ENCODE measurements at regions not wholly inside any gene's neighbourhood (a gene's known extent, or its start where the extent isn't known, plus 50 kb on each side); places are given as distances from the start of the nearest gene placed in this dataset.
A peak's percentile ranks its signal among the peaks of the same experiment; 100 is the strongest.
"Not testable (repeated sequence)": the region's sequence is repeated elsewhere in the genome, so short reads cannot be mapped to it uniquely, and the experiment has no call there.

- H3K9me3 ChIP-seq (ENCODE audit: control extremely low read depth in 1 of 5, control insufficient read depth in 4 of 5, insufficient read depth in 2 of 5, low read depth in 1 of 5, low read length in 4 of 5); H3K4me3 ChIP-seq (ENCODE audit: control insufficient read depth in 1 of 7, extremely low read depth in 1 of 7, insufficient read depth in 4 of 7, low read depth in 2 of 7, low read length in 6 of 7); H3K27me3 ChIP-seq (replicated peaks in 2 of 5; ENCODE audit: control insufficient read depth in 4 of 5, insufficient read depth in 5 of 5, low read length in 4 of 5); H3K27ac ChIP-seq (ENCODE audit: insufficient read depth in 1 of 2, low read depth in 1 of 2, low read length in 2 of 2, poor library complexity in 1 of 2, severe bottlenecking in 2 of 2); DNase-seq; H3K36me3 ChIP-seq (ENCODE audit: control insufficient read depth in 4 of 4, insufficient read depth in 4 of 4, low read length in 3 of 4); POLR2A ChIA-PET; H3K4me1 ChIP-seq (ENCODE audit: control extremely low read depth in 1 of 4, control insufficient read depth in 4 of 4, insufficient read depth in 4 of 4, low read length in 3 of 4): not testable (repeated sequence)
- CTCF ChIA-PET, result interaction anchor here (0.6 to 1.5 kb wide), 2 partner anchors 16 to 436 kb away, joined by 3 to 4 read pairs; no protein-coding TSS in a partner anchor
- 96% methylated on average over 4 of the region's 5 CpGs for WGBS (ENCODE audit: insufficient coverage)
Observed at GRCh38 chr7:80020277-80020676, 114.4 kb upstream of the GNAI1 start.

GRCh38 chr7:80019809-80020207 is 114.8 kb upstream of the GNAI1 start:
- POLR2A ChIA-PET; H3K4me1 ChIP-seq (ENCODE audit: control extremely low read depth in 1 of 4, control insufficient read depth in 4 of 4, insufficient read depth in 4 of 4, low read length in 3 of 4); H3K9me3 ChIP-seq (ENCODE audit: control extremely low read depth in 1 of 5, control insufficient read depth in 4 of 5, insufficient read depth in 2 of 5, low read depth in 1 of 5, low read length in 4 of 5); H3K36me3 ChIP-seq (ENCODE audit: control insufficient read depth in 4 of 4, insufficient read depth in 4 of 4, low read length in 3 of 4); H3K4me3 ChIP-seq (ENCODE audit: control insufficient read depth in 1 of 7, extremely low read depth in 1 of 7, insufficient read depth in 4 of 7, low read depth in 2 of 7, low read length in 6 of 7); H3K27me3 ChIP-seq (replicated peaks in 2 of 5; ENCODE audit: control insufficient read depth in 4 of 5, insufficient read depth in 5 of 5, low read length in 4 of 5); H3K27ac ChIP-seq (ENCODE audit: insufficient read depth in 1 of 2, low read depth in 1 of 2, low read length in 2 of 2, poor library complexity in 1 of 2, severe bottlenecking in 2 of 2); DNase-seq: not testable (repeated sequence)
- CTCF ChIA-PET, result interaction anchor here (1.5 kb wide), 1 partner anchor 16 kb away, joined by 4 read pairs; no protein-coding TSS in a partner anchor
- 100% methylated on average over 4 of the region's 4 CpGs for WGBS (ENCODE audit: insufficient coverage)

DNA sequence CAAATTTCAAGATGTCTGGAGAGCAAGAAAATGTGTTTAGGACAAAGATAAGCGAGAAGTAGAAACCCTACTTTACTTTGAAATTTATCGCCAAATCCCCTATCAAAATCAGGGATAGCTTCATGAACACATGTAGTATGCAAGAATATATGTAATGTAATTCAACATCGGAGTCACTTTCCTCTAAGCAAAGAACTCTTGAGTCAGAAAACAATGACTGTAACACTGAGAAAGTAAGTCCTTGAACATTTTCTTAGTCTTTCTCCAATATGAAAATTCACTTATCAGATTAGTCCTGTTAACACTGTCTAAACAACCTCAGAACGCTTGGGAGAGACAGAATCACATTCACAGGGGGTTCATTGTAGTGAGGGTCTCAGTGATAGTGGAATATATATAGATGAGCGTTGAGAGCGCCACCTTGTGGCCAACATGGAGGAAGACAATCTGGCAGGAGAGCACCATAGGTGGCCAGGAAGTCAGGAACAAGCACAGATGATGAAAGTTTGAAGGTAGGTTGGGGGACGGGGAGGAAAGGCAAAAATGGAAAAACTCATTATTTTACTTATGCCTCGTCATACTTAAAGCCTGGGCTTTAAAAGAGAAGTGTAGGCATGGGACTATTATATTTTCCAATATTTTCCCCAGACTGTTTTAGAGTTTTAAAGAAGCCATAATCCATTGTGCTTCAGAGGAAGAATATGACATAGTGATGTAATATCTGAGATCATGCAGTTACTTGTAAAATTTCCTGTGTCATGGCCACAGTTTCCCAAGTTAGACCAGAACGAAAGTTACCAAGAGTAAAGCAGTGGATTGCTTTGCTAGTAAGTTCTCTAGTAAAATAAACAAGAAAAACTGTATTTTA is 115.5 kb upstream of the GNAI1 start:
- H3K4me3 ChIP-seq (ENCODE audit: control insufficient read depth in 1 of 7, extremely low read depth in 1 of 7, insufficient read depth in 4 of 7, low read depth in 2 of 7, low read length in 6 of 7), result no peak overlapping the region
- peaks cover 0 to 2% (median 0%) of the 10 kb centered on the region in 5 experiments for H3K9me3 ChIP-seq (ENCODE audit: control extremely low read depth in 1 of 5, control insufficient read depth in 4 of 5, insufficient read depth in 2 of 5, low read depth in 1 of 5, low read length in 4 of 5)
- peak; percentile 49 to 75 (median 67) for DNase-seq
- CTCF ChIA-PET, result interaction anchor here (1.5 kb wide), 1 partner anchor 15 kb away, joined by 4 read pairs; no protein-coding TSS in a partner anchor
- POLR2A ChIA-PET, result no interaction called here
- no peaks in the 10 kb centered on the region for H3K27me3 ChIP-seq (replicated peaks in 2 of 5; ENCODE audit: control insufficient read depth in 4 of 5, insufficient read depth in 5 of 5, low read length in 4 of 5)
- H3K4me1 ChIP-seq (ENCODE audit: control extremely low read depth in 1 of 4, control insufficient read depth in 4 of 4, insufficient read depth in 4 of 4, low read length in 3 of 4), result no peaks in the 10 kb centered on the region
- H3K36me3 ChIP-seq (ENCODE audit: control insufficient read depth in 4 of 4, insufficient read depth in 4 of 4, low read length in 3 of 4), result no peaks in the 10 kb centered on the region
- H3K27ac ChIP-seq (ENCODE audit: insufficient read depth in 1 of 2, low read depth in 1 of 2, low read length in 2 of 2, poor library complexity in 1 of 2, severe bottlenecking in 2 of 2), result no peak overlapping the region
- WGBS (ENCODE audit: insufficient coverage), result 0% methylated on average over 2 of the region's 9 CpGs

GRCh38 chr7:80017101-80017698 is 117.4 kb upstream of the GNAI1 start:
- Histone ChIP-seq H3K27ac (ENCODE audit: insufficient read depth in 1 of 2, low read depth in 1 of 2, low read length in 2 of 2, poor library complexity in 1 of 2, severe bottlenecking in 2 of 2) (no peak overlapping the region), H3K36me3 (ENCODE audit: control insufficient read depth in 4 of 4, insufficient read depth in 4 of 4, low read length in 3 of 4) (no peaks in the 10 kb centered on the region), H3K4me1 (ENCODE audit: control extremely low read depth in 1 of 4, control insufficient read depth in 4 of 4, insufficient read depth in 4 of 4, low read length in 3 of 4) (no peaks in the 10 kb centered on the region), H3K4me3 (ENCODE audit: control insufficient read depth in 1 of 7, extremely low read depth in 1 of 7, insufficient read depth in 4 of 7, low read depth in 2 of 7, low read length in 6 of 7) (no peak overlapping the region), H3K9me3 (ENCODE audit: control extremely low read depth in 1 of 5, control insufficient read depth in 4 of 5, insufficient read depth in 2 of 5, low read depth in 1 of 5, low read length in 4 of 5) (peaks cover 0 to 2% (median 0%) of the 10 kb centered on the region in 5 experiments), H3K27me3 (replicated peaks in 2 of 5; ENCODE audit: control insufficient read depth in 4 of 5, insufficient read depth in 5 of 5, low read length in 4 of 5) (no peaks in the 10 kb centered on the region)
- DNase-seq, result no peak
- no CpG with 5 or more reads among the region's 2 CpGs for WGBS (ENCODE audit: insufficient coverage)
- POLR2A ChIA-PET, result no interaction called here
- CTCF ChIA-PET, result no interaction called here

GRCh38 chr7:80014511-80014910 is 120.1 kb upstream of the GNAI1 start:
- POLR2A ChIA-PET, result no interaction called here
- no peak overlapping the region for H3K27ac ChIP-seq (ENCODE audit: insufficient read depth in 1 of 2, low read depth in 1 of 2, low read length in 2 of 2, poor library complexity in 1 of 2, severe bottlenecking in 2 of 2)
- CTCF ChIA-PET, result interaction anchor here (1.5 kb wide), 1 partner anchor 14 kb away, joined by 3 read pairs; no protein-coding TSS in a partner anchor
- DNase-seq, result no peak
- no peak overlapping the region for H3K4me3 ChIP-seq (ENCODE audit: control insufficient read depth in 1 of 7, extremely low read depth in 1 of 7, insufficient read depth in 4 of 7, low read depth in 2 of 7, low read length in 6 of 7)
- 90% methylated on average over 2 of the region's 2 CpGs for WGBS (ENCODE audit: insufficient coverage)
- peaks cover 0 to 2% (median 0%) of the 10 kb centered on the region in 5 experiments for H3K9me3 ChIP-seq (ENCODE audit: control extremely low read depth in 1 of 5, control insufficient read depth in 4 of 5, insufficient read depth in 2 of 5, low read depth in 1 of 5, low read length in 4 of 5)
- no peaks in the 10 kb centered on the region for H3K27me3 ChIP-seq (replicated peaks in 2 of 5; ENCODE audit: control insufficient read depth in 4 of 5, insufficient read depth in 5 of 5, low read length in 4 of 5)
- no peaks in the 10 kb centered on the region for H3K4me1 ChIP-seq (ENCODE audit: control extremely low read depth in 1 of 4, control insufficient read depth in 4 of 4, insufficient read depth in 4 of 4, low read length in 3 of 4)
- no peaks in the 10 kb centered on the region for H3K36me3 ChIP-seq (ENCODE audit: control insufficient read depth in 4 of 4, insufficient read depth in 4 of 4, low read length in 3 of 4)

GRCh38 chr7:80008039-80008438 is 126.6 kb upstream of the GNAI1 start:
- POLR2A ChIA-PET, result interaction anchor here (0.6 kb wide), 1 partner anchor 659 kb away, joined by 3 read pairs; no protein-coding TSS in a partner anchor
- Histone ChIP-seq H3K4me1 (ENCODE audit: control extremely low read depth in 1 of 4, control insufficient read depth in 4 of 4, insufficient read depth in 4 of 4, low read length in 3 of 4) (no peaks in the 10 kb centered on the region), H3K27me3 (replicated peaks in 2 of 5; ENCODE audit: control insufficient read depth in 4 of 5, insufficient read depth in 5 of 5, low read length in 4 of 5) (no peaks in the 10 kb centered on the region), H3K27ac (ENCODE audit: insufficient read depth in 1 of 2, low read depth in 1 of 2, low read length in 2 of 2, poor library complexity in 1 of 2, severe bottlenecking in 2 of 2) (no peak overlapping the region), H3K36me3 (ENCODE audit: control insufficient read depth in 4 of 4, insufficient read depth in 4 of 4, low read length in 3 of 4) (no peaks in the 10 kb centered on the region), H3K4me3 (ENCODE audit: control insufficient read depth in 1 of 7, extremely low read depth in 1 of 7, insufficient read depth in 4 of 7, low read depth in 2 of 7, low read length in 6 of 7) (no peak overlapping the region), H3K9me3 (ENCODE audit: control extremely low read depth in 1 of 5, control insufficient read depth in 4 of 5, insufficient read depth in 2 of 5, low read depth in 1 of 5, low read length in 4 of 5) (no peaks in the 10 kb centered on the region)
- CTCF ChIA-PET, result no interaction called here
- no CpG with 5 or more reads among the region's 1 CpG for WGBS (ENCODE audit: insufficient coverage)
- DNase-seq, result no peak

- Histone ChIP-seq H3K4me1 (ENCODE audit: control extremely low read depth in 1 of 4, control insufficient read depth in 4 of 4, insufficient read depth in 4 of 4, low read length in 3 of 4) (no peaks in the 10 kb centered on the region), H3K36me3 (ENCODE audit: control insufficient read depth in 4 of 4, insufficient read depth in 4 of 4, low read length in 3 of 4) (no peaks in the 10 kb centered on the region), H3K4me3 (ENCODE audit: control insufficient read depth in 1 of 7, extremely low read depth in 1 of 7, insufficient read depth in 4 of 7, low read depth in 2 of 7, low read length in 6 of 7) (no peak overlapping the region), H3K27me3 (replicated peaks in 2 of 5; ENCODE audit: control insufficient read depth in 4 of 5, insufficient read depth in 5 of 5, low read length in 4 of 5) (no peaks in the 10 kb centered on the region), H3K9me3 (ENCODE audit: control extremely low read depth in 1 of 5, control insufficient read depth in 4 of 5, insufficient read depth in 2 of 5, low read depth in 1 of 5, low read length in 4 of 5) (no peaks in the 10 kb centered on the region), H3K27ac (ENCODE audit: insufficient read depth in 1 of 2, low read depth in 1 of 2, low read length in 2 of 2, poor library complexity in 1 of 2, severe bottlenecking in 2 of 2) (no peak overlapping the region)
- CTCF ChIA-PET, result no interaction called here
- WGBS (ENCODE audit: insufficient coverage), result no CpG with 5 or more reads among the region's 2 CpGs
- POLR2A ChIA-PET, result no interaction called here
- DNase-seq, result no peak
Observed at GRCh38 chr7:80002865-80003264, 131.8 kb upstream of the GNAI1 start.

All from common myeloid progenitor, CD34-positive (primary cell).